GM18498 (cell line): ENCODE measurements at regions not wholly inside any gene's neighbourhood (a gene's known extent, or its start where the extent isn't known, plus 50 kb on each side); places are given as distances from the start of the nearest gene placed in this dataset.
A peak's percentile ranks its signal among the peaks of the same experiment; 100 is the strongest.

Source experiments
- ATAC-seq: cut with Tn5 transposase; IDR thresholded peaks from one replicate; pipeline ENCODE4 v1.9.1; 2021; ENCODE audit warnings: mild to moderate bottlenecking, moderate library complexity; ENCODE audit not compliant: unreplicated experiment

DNA sequence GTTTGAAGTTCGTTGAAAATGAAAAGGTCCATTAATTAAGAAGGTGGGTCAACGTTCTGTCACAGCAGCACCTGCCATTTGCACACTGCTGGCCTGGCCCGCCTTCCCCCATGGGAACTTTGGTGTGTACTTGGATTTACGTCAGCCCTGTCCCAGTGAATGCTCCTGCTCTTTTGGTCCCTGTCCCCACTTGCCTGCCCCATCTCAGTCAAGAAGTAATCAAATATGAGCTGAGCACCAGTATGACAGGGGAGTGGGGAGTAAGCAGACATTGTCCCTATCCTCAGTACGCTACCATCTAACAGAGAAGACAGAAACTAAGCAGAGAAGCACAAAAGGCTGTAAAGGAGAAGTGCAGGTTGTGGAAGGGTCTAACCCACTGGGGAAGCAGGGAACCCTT is 65.1 kb downstream of the SLC4A3 start:
- ATAC-seq, result no peak

DNA sequence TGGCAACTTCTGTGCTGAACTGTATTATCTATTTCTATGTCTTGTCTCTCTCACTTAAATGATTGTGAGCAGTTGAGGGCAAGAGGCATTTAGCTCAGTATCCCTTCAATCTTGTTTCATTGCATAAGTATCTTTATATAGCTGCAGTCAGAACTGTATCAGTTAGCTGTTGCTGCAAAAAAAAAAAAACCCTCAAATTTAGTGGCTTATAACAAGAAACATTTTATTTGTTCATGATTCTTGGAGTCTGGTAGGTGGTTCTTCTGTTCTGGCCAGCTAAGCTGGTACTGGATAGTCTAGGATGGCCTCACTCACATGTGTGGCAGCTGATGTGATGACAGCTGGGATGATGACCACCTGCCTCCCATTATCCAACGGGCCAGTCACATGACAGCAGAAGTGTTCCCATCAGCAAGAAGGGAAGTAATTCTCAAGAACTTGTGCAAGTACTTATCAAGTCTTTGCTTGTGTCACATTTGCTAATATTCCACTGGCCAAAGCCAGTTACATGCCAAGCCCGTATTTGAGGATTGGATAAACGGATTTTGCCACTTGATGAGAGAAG is 67.8 kb downstream of the SLC4A3 start:
- no peak for ATAC-seq

DNA sequence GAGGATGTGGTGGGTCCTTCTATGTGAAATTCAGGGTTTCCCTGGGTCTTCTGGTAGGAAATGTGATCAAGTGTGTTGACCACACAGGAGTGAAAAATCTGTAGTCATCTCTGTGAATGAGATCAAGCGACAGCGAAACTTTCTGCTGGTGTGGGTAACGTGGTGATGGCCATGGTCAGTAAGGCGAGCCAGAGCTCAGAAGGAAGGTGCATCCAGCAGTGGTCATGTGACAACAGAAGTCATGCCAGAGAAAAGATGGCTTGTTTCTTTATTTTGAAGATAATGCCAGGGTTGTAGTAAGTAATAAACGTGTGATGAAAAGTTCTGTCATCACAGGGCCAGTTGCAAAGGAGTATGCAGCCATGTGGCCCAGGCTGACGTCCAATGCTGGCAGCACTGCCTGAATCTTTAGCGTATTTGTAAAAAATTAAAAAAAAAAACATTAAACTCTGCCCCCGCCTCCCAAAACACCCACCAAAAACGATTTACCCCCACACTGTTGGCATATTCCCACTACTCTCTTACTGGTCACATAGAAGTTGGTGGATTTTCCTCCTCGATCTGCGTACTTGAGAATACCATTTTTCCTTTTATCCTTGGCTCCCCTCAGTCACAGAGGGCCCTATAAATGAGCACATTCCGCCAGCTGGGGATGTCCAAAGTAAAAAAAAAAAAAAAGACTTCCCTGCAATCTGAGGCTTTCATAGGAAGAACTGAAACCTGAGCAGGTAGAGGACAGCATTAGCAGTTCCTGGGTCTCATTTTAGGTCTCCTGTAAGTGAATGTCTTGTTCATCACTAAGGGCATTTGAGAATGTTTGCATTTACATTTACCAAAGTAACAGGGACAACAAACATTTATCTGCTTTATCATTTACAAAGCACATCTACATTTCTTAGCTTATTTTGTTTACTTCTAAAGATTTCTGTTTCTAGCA is 70.6 kb downstream of the SLC4A3 start:
- ATAC-seq, result no peak

DNA sequence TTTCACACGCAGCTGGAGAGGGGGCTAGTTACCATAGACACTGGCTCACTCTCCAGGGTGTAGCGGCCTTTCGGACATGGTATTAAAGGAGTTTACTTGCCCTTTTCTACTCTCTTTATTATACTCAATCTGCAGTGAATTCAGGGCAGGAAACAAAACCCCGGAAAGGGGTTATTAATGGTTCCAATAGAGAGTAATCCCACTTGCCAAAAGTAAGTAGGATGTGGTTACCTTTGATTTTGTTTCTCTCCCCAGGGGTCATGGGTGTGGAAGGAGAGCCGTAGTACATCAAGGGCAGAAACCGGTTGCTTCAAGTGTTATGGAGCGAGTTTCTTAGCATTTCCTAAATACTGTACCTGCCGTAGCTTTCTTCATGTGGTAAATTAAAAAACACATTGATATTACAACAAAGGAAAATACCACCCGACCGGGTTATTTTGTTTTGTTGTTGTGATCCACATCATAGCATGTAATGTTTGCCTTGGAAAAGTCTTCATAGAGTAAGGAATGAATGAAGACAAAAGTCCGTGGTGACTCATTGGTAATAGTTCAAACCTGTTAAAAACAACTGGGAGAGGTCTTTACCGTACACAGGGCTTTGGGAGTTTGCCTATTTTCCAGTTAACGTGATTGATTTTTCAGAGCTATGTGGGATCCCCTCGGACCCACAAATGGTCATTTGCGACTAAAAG is 71.5 kb downstream of the SLC4A3 start:
- no peak for ATAC-seq

DNA sequence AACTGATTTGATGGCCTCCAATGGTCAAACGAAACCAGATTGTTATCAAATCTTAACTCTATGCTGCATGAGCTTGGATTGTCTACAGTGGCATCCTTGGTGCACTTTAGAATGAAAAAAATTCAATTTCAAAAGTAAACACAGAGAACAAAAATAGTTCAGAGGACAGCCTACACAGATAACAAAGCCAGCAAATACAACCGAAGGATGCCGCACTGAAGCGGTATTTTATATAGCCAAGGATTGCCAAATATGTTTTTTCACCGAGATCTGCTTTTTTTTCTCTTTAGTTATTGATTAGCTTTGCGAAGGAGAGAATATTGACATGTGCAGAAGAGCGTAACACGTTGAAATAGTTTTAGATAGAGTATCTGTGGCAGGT is 72.0 kb downstream of the SLC4A3 start:
- no peak for ATAC-seq

DNA sequence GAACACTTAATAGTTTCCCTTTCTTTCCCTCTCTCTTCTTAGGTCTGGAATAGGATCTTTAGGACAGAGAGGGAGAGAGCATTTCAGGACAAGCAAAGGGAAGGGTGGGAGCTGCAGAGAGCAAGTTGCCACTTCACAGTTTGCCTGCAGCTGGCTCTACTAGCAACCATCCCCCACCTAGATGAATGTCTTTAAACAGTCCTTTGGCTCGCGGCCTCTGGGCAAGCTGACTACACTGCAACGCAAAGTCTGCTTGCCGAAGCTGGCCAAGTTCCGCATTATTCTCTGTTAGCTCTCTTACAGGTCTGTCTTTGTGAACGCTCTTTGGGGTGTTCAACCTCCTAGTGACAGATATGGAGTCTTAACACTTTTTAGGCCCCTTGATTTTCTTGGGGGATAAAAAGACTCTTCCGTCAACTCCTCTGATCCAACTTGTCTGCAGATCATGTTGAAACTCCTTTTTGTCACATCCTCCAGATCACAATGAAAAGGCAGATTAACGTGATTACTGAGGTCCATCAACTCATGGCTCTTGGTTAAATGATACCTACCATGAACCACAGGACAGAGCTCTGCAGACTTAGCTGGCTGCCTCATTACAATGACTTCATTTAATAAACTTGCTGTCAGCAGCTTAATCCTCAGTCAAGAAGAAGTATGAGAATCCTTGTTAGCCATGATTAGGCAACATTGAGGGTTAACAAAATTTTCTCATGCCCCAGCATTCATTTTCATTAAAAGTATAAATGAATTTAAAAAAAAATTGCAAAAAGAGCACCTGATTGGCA is 74.6 kb downstream of the SLC4A3 start:
- ATAC-seq, result no peak

DNA sequence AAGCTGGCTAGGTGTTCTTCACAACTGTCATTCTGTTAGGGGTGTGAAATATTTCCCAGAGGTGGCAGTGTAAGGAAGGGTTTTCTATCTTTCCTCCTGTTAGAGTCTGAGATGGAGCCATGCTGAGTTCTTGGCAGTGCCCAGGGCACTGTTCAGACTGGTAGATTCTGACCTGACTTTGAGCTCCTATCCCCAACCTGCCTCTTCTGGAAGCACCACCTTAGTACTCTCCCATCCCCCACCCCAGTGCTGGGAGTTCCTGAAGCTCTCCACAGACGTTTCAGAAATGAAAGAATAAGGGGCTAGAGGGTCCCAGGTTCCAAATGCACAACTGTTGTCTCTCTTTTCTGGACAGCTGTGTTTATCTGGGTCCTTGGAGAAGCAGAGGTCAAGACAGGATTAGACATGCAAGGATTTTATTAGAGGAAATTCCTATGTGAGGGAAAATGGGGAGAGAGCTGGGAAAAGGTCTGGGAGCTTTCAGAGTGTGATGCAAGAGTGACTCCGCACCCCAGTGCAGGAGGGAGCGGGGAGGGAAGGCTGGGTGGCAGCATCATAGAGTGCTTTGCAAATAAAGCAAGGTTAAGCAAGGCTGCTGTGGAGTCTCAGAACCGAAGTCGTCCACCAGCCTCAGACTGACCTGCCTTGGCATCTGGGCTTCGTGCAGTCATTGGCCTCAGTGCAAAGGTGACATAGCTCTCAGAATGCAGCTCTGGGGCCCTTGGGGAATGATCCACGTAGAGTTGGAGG is 75.5 kb downstream of the SLC4A3 start:
- ATAC-seq, result no peak

DNA sequence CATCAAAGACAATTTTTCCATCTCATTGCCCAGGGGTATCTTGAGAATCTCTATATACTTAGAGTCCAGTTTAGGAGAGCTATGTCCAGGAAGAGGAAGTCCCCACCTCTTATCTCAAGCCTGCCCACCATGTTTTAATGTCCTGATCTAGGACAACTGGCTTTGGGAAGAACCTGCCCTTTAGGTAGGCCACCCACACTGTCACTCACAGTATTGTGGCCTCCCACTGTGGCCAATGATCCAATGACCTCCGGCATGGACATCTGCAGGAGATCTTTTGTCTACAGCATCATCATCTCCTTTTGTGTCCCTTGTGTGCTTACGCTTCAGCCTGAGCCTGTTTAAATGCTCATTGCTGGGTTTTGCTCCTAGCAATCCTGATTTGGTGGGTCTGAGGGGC is 77.4 kb downstream of the SLC4A3 start:
- ATAC-seq, result no peak

DNA sequence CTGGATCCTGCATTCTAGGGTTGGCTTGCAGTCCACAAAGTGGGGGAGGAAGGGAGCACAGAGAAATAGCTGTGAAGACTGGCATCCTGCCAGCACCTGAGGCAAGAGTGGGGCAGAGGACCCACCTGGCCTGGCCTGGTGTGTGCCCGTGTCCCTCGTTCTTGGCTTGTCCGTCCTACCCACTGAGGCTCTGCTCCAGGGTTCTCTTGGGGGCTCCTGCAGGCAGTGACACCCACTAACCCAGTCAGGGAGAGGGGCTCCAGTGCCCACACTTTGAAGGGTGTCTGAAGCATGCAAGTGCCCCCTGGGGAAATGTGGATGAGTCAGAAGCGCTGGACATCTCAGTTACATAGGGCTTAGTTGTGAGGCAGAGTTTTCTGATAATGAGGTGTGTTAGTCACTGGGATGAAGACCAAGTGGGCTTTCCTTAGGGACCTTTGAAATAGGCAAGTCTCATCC is 79.4 kb downstream of the SLC4A3 start:
- no peak for ATAC-seq

DNA sequence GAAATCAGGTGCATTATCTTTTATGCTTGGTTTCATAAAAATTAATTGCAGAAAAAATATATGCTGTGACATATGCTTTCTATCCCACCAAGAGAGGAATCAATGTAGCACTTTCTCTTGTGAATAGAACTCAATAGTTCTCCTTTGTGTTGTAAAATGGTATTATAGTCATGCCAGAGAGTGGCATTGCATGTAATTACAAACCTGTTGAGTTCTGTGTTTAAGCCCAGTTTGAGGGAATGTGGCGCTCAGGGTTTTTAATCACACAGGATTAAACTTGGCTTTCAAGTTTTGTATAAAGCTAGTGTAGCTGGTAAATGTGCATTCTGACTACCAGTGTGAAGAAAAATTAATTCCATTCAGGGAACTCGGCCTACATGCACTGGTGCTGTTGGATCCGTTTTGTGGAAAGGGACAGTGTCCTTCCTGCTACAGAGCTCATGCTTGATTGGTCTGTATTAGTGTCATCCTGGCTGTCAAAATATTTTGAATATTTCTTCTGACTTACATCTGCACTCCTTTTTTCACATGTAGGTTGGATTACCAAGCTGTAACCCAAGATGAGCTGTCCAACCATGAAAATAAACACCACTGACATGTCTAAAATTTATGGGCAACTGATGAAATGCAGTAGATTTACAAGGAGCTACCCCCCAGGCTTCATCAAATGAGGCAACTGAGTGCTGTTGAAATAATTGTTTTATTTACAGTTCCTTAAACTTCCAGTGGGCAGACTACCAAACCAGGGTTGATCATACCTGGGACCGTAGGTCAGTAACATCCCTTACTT is 80.3 kb downstream of the SLC4A3 start:
- no peak for ATAC-seq

DNA sequence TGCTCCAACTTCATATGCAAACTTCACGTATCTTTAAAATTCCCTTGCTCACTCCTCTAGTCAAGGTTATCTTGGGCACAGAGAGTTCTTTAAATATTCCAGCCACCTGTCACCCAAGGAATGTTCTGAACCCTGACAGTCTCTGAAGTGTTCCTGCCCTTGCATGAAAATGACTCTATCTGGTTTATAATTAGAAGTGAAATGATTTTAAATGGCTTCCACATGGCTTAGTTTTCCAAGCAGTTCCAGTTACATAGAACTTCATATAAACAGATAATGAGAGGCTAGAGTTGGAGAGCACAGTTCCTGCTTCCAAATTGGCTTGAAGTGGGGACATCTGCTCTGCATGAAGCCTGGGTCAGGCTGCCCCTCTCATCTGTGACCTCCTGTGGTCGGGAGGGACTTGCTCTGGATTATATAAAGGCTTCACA is 81.9 kb downstream of the SLC4A3 start:
- ATAC-seq, result no peak

DNA sequence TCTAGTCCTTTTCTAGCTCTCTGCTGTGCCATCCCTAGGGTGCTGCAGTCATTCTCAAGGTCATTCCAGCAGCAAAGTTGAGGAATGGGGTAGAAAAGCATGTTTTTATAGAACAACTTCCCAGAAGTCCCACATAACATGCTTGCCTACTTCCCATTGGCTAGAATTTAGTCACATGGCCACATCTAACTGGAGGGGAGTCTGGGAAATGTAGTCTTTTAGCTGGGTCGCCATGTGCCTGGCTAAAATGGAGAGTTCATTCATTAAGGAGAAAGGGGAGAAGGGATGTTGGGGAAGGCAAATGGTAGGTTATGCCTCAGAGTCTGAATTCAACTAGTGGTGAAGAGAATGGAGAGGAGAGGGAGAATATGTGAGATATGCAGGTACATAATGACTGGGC is 85.7 kb downstream of the SLC4A3 start:
- peak; percentile 54 for ATAC-seq

DNA sequence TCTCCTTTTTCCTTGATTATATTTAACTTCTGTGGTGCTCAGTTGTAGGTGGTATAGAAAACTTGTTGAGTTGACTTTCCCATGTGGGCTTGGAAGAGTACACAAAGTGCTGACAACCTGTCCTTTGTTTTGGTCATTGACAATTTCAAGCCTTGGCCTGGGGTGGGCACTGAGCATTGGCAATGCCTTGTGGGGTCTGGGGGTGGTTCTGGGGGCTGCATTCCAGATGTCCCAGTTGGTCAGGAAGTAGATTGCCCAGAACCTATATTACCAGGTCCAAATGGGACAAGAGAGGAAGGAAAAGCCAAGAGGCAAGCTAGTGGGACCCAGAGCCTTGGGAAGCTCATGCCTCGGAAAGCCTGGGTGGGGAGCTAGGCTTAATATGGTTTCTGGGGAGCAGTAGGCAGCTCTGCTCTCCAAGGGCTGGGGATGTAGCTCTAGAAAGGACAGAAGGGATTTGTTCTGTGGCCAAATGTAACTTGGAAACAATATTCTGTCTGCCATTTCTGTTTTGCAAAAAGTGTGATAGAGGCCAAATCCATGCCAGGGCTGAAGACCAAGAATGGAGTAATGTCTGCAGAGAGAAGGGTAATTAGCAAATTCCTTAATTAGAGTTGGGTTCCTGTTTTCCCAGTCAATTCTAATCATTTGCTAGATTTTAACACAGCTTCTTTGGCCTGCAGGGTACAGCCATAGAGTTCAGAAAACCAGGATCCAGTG is 87.4 kb downstream of the SLC4A3 start:
- no peak for ATAC-seq

DNA sequence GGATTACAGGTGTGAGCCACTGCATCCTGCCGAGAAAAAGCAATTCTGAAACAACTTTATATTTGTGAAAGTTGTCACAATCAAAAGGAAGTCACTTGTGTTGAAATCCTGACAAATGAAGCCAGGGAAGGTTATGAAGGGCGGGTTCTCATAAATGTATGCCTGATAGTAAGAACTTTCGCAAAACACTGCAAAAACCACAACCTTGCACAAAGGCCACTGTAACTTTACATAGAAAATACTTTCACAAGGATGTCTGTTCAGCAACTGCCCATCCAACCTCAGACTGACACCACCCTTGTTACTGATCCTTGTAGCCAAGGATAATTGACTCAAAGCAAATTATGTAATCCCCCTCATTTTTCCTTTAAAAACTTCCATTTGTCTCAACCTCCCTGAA is 90.6 kb downstream of the SLC4A3 start:
- no peak for ATAC-seq

DNA sequence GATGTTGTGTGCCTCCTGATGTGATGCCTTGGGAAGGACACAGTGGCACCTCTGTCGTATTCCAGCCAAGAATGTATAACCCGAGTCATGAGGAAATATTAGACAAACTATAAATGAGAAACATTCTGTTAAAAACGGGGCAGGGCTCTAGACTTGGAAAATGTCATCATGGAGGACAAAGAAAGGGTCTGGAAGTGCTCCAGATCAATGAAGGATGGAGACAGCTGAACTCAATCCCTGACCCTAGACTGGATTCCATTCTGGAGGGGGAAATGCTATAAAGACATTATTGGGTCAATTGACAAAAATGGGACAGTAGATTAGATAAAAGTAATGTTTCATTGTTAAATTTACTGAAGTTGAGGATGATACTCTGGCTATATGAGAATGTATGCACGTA is 92.1 kb downstream of the SLC4A3 start:
- no peak for ATAC-seq

DNA sequence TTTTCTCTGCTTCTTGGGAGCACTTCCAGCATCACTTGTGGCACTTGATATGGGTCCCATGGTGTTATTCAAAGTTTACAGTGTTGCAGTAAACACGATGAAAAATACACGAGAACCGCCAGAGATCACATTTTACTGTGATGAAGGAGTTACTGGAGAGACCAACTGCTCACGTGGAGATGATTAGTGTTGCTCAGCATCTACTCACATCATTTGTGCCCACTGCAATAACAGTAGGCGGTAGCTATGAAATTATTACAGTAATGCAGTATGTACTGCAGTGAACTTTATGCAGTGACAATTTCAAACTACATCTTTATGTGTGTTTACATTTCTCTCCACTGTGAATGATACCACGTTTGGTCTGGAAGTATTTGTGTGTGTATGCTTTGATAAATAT is 93.5 kb downstream of the SLC4A3 start:
- no peak for ATAC-seq

DNA sequence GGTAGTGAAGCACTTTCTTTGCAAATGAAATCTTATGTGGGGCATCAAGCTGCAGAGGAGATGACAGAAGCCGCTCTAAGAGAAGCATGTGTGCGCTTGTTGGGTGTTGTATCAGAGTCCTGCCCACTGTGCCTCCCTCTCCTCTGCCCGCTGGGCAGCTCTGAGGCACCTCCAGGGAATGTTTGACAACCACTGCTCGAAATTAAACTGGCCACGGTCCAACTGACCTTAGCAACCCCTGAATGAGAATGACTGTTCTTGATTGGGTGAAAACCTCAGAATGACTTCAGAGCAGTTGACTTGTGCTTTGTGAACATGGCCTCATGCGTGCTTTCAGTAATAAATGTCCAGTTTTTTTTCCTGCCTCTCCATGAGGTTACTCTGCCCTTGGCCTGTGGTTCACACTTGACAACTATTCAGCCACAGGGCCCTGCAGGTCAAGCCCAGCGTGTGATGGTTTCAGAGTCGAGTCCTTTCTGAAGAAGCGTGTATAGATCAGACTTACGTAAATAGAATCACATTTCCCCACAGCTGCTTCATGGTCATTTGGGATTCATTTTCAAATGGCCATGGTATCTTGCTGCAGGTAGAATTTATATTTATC is 94.9 kb downstream of the SLC4A3 start:
- ATAC-seq, result no peak

DNA sequence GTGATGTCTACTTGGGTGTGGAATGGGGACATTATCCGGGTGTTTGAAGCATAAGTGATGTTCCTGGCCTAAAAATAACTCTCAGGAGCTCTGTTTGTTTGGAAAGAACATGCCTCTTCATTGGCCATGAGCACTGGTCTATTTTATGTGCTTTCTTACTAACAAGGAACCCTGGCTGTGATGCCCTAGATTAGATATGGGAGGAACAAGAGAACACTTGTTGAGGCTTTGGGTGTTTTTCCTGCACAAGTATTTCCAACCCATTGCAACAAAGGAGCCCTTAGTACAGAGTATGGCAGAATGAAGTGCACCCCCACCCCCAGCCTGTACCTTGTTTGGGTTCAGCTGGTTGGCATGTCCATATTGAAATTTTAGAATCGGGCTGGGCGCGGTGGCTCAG is 95.9 kb downstream of the SLC4A3 start:
- ATAC-seq, result no peak

DNA sequence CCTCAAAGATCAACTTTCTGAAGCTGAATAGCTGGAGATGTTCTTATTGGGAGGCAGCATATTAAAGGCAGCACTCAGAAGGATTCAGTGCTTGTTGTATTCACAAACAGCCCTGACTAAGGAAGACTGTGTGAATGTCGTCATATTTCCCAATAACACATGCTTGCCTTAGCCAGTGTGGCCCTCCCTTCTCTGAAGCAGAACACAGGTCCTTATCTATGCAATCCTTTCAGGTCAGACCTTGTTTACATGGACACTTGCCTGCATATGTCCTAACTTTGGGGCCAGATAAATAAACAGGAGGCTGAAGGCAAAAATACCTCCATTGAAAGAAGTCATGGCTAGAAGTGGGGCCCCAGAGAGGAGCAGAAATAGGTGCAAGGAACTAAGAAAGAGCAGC is 97.2 kb downstream of the SLC4A3 start:
- ATAC-seq, result no peak
